Adipocyte (in vitro differentiated cells): ENCODE measurements at regions not wholly inside any gene's neighbourhood (a gene's known extent, or its start where the extent isn't known, plus 50 kb on each side); places are given as distances from the start of the nearest gene placed in this dataset.

Experiments
- DNase-seq: peaks from one replicate; pipeline ENCODE4 v3.0.0-alpha.2; 2015; ENCODE audit warnings: low read depth
- H3K27me3 ChIP-seq: replicated peaks from 2 replicates; pipeline ENCODE4 v1.7.0; 2013; ENCODE audit warnings: mild to moderate bottlenecking, low read length, moderate library complexity; ENCODE audit not compliant: control insufficient read depth, insufficient read depth
- H3K36me3 ChIP-seq: 2 replicates; pipeline ENCODE4 v1.7.0; 2013; ENCODE audit warnings: low read length, mild to moderate bottlenecking, moderate library complexity; ENCODE audit not compliant: control insufficient read depth, insufficient read depth, severe bottlenecking
- H3K4me1 ChIP-seq: 2 replicates; pipeline ENCODE4 v1.7.0; 2013; ENCODE audit warnings: mild to moderate bottlenecking, low read length, moderate library complexity; ENCODE audit not compliant: control insufficient read depth, insufficient read depth
- H3K4me3 ChIP-seq: 2 replicates; pipeline ENCODE4 v1.7.0; 2013; ENCODE audit warnings: mild to moderate bottlenecking, low read length, moderate library complexity
- H3K9ac ChIP-seq: 2 replicates; pipeline ENCODE4 v1.7.0; 2013; ENCODE audit warnings: mild to moderate bottlenecking, low read length, moderate library complexity
- H3K9me3 ChIP-seq: 2 replicates; pipeline ENCODE4 v1.7.0; 2013; ENCODE audit warnings: mild to moderate bottlenecking, low read length, moderate library complexity; ENCODE audit not compliant: control insufficient read depth

DNA sequence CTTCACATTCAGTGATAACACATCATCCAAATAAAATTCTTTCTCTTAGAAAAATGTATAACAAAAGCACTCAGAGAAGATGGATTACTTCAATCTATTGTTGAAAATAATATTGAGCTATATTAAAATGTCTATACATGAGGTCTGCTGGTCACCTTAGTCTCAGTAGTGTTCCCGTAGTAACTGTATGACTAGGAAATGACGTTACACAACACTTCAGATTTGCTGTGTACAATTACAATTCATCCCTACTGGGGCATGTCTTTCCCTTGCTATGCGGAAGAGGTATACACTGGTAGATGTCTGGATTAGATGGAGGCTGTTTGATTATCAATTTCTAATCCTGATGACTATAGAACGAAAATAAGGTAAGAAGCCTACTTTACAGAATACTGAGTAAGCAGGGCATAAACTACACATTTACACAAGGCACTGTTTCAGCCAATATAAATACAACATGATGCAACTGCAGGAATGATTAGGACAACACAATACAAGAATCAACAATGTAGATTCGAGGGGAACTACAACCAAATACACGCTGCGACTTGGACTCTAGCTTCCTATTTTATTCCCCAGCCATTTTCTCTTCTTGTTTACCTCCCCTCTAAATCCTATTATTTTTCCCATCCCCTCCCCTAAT lies 982.5 kb upstream of the CDH8 start:
- no peaks in the 10 kb centered on the region for H3K4me1 ChIP-seq
- no peak for DNase-seq
- H3K9me3 ChIP-seq = peaks cover 3% of the 10 kb centered on the region
- no peak overlapping the region for H3K4me3 ChIP-seq
- H3K36me3 ChIP-seq = no peaks in the 10 kb centered on the region
- no peak overlapping the region for H3K9ac ChIP-seq
- H3K27me3 ChIP-seq = no peaks in the 10 kb centered on the region

GRCh38 chr16:63008688-63009087 lies 972.5 kb upstream of the CDH8 start:
- Histone ChIP-seq H3K27me3 (no peaks in the 10 kb centered on the region), H3K4me3 (no peak overlapping the region), H3K9me3 (peaks cover 8% of the 10 kb centered on the region), H3K4me1 (no peaks in the 10 kb centered on the region), H3K9ac (no peak overlapping the region), H3K36me3 (no peaks in the 10 kb centered on the region)
- no peak for DNase-seq

- peaks cover 8% of the 10 kb centered on the region for H3K9me3 ChIP-seq
Measured at GRCh38 chr16:63005356-63005755, 969.1 kb upstream of the CDH8 start.

DNA sequence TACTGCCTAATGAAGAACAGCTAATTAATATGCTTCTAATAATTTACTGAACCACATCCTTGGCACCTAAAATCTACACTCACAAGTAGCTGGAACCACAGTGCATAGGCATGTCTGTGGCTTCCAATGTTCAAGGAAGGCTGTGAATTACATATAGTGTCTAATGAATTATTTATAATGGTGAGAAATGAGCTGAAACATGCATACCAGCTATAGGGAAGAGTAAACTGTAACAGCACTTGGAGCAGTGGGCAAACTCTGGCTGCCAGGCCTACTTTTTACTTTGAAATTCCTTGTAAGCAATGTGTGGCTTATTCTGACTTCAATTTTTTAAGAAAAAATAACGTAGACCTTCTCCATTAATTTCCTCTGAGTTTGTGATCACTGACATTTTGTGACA lies 953.2 kb upstream of the CDH8 start:
- Histone ChIP-seq H3K36me3 (no peaks in the 10 kb centered on the region), H3K9ac (no peak overlapping the region), H3K27me3 (no peaks in the 10 kb centered on the region), H3K4me3 (no peak overlapping the region), H3K9me3 (no peaks in the 10 kb centered on the region), H3K4me1 (no peaks in the 10 kb centered on the region)
- DNase-seq = no peak

More at GRCh38 chr16:63005356-63005755, 969.1 kb upstream of the CDH8 start:
- H3K4me1 ChIP-seq = no peaks in the 10 kb centered on the region
- no peak for DNase-seq
- H3K27me3 ChIP-seq = no peaks in the 10 kb centered on the region
- no peak overlapping the region for H3K9ac ChIP-seq
- no peak overlapping the region for H3K4me3 ChIP-seq
- no peaks in the 10 kb centered on the region for H3K36me3 ChIP-seq

GRCh38 chr16:62985722-62986121 lies 949.5 kb upstream of the CDH8 start:
- no peak overlapping the region for H3K4me3 ChIP-seq
- no peaks in the 10 kb centered on the region for H3K9me3 ChIP-seq
- DNase-seq = no peak
- H3K27me3 ChIP-seq = no peaks in the 10 kb centered on the region
- H3K9ac ChIP-seq = no peak overlapping the region
- H3K36me3 ChIP-seq = no peaks in the 10 kb centered on the region
- no peaks in the 10 kb centered on the region for H3K4me1 ChIP-seq

- no peak overlapping the region for H3K4me3 ChIP-seq
- no peaks in the 10 kb centered on the region for H3K9me3 ChIP-seq
- no peaks in the 10 kb centered on the region for H3K4me1 ChIP-seq
- no peak overlapping the region for H3K9ac ChIP-seq
- no peaks in the 10 kb centered on the region for H3K36me3 ChIP-seq
- DNase-seq = no peak
- no peaks in the 10 kb centered on the region for H3K27me3 ChIP-seq
Measured at GRCh38 chr16:62978451-62978850, 942.2 kb upstream of the CDH8 start.

DNA sequence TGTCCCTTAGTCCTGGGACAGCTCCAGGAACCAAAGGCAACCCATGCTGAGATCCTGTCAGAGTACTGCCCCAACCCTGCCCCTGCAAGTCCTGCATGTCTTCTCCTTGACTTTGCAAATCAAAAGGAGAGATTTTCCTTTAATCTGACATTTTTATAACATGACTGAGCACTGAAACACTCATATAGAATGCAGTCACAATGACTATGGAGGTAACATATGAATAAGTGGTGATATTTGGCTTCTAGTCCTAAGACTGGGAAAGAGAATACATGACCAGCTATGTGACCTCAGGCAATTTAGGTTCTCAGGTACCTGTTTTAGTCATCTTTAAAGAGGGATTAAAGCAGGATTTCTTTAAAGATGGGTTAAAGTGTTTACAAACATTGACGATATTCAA lies 941.6 kb upstream of the CDH8 start:
- Histone ChIP-seq H3K4me3 (no peak overlapping the region), H3K9me3 (no peaks in the 10 kb centered on the region)

GRCh38 chr16:62974424-62974823 lies 938.2 kb upstream of the CDH8 start:
- Histone ChIP-seq H3K4me1 (no peaks in the 10 kb centered on the region), H3K4me3 (no peak overlapping the region), H3K9ac (no peak overlapping the region), H3K9me3 (no peaks in the 10 kb centered on the region), H3K27me3 (no peaks in the 10 kb centered on the region), H3K36me3 (no peaks in the 10 kb centered on the region)
- DNase-seq = no peak

More for the DNA sequence above, 941.6 kb upstream of the CDH8 start:
- H3K9ac ChIP-seq = no peak overlapping the region
- no peaks in the 10 kb centered on the region for H3K36me3 ChIP-seq
- DNase-seq = no peak
- H3K27me3 ChIP-seq = no peaks in the 10 kb centered on the region
- no peaks in the 10 kb centered on the region for H3K4me1 ChIP-seq

GRCh38 chr16:62970851-62971250 lies 934.6 kb upstream of the CDH8 start:
- no peak for DNase-seq

GRCh38 chr16:62969711-62970318 lies 933.6 kb upstream of the CDH8 start:
- H3K4me3 ChIP-seq = no peak overlapping the region
- no peaks in the 10 kb centered on the region for H3K4me1 ChIP-seq
- H3K27me3 ChIP-seq = no peaks in the 10 kb centered on the region
- H3K36me3 ChIP-seq = no peaks in the 10 kb centered on the region
- H3K9ac ChIP-seq = no peak overlapping the region
- no peak for DNase-seq
- no peaks in the 10 kb centered on the region for H3K9me3 ChIP-seq

More at GRCh38 chr16:62970851-62971250, 934.6 kb upstream of the CDH8 start:
- Histone ChIP-seq H3K36me3 (no peaks in the 10 kb centered on the region), H3K4me1 (no peaks in the 10 kb centered on the region), H3K9me3 (no peaks in the 10 kb centered on the region), H3K27me3 (no peaks in the 10 kb centered on the region), H3K4me3 (no peak overlapping the region), H3K9ac (no peak overlapping the region)

DNA sequence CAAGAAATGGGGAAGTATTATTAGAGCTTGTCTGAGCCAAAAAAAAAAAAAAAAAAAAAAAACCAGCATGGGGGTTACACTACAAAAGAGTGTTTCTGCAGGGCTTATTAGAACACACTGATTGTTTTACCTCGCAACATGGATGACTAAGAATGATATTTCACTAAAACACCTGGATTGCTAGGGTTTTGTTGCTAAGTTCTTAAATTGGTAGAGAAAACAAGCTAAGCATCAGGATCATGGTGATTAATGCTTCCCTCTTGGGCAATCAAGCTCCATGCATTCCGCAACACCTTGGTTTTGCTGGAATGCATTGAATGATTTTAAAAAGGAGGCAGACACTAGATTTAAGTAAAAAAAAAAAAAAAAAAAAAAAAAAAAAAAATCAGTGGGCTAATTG lies 931.4 kb upstream of the CDH8 start:
- no peaks in the 10 kb centered on the region for H3K9me3 ChIP-seq
- no peaks in the 10 kb centered on the region for H3K4me1 ChIP-seq
- H3K9ac ChIP-seq = no peak overlapping the region
- no peak overlapping the region for H3K4me3 ChIP-seq
- no peaks in the 10 kb centered on the region for H3K27me3 ChIP-seq
- no peak for DNase-seq
- H3K36me3 ChIP-seq = no peaks in the 10 kb centered on the region

GRCh38 chr16:62967163-62967562 lies 930.9 kb upstream of the CDH8 start:
- H3K4me1 ChIP-seq = no peaks in the 10 kb centered on the region
- no peak overlapping the region for H3K9ac ChIP-seq
- no peak for DNase-seq
- H3K4me3 ChIP-seq = no peak overlapping the region
- H3K9me3 ChIP-seq = no peaks in the 10 kb centered on the region
- no peaks in the 10 kb centered on the region for H3K27me3 ChIP-seq
- no peaks in the 10 kb centered on the region for H3K36me3 ChIP-seq
